K562 (cell line): ENCODE measurements at regions not wholly inside any gene's neighbourhood (a gene's known extent, or its start where the extent isn't known, plus 50 kb on each side); places are given as distances from the start of the nearest gene placed in this dataset.

ENCODE experiments used
- HDGF ChIP-seq: fragments of 450-650 bp; IDR thresholded peaks from 2 replicates; pipeline ENCODE4 v1.6.1; 2016
- HMGXB4 ChIP-seq: sonication (generic); formaldehyde crosslinking; IDR thresholded peaks from 2 replicates; pipeline ENCODE4 v1.8.1; 2023; ENCODE audit warnings: mild to moderate bottlenecking, missing genetic modification reagents

DNA sequence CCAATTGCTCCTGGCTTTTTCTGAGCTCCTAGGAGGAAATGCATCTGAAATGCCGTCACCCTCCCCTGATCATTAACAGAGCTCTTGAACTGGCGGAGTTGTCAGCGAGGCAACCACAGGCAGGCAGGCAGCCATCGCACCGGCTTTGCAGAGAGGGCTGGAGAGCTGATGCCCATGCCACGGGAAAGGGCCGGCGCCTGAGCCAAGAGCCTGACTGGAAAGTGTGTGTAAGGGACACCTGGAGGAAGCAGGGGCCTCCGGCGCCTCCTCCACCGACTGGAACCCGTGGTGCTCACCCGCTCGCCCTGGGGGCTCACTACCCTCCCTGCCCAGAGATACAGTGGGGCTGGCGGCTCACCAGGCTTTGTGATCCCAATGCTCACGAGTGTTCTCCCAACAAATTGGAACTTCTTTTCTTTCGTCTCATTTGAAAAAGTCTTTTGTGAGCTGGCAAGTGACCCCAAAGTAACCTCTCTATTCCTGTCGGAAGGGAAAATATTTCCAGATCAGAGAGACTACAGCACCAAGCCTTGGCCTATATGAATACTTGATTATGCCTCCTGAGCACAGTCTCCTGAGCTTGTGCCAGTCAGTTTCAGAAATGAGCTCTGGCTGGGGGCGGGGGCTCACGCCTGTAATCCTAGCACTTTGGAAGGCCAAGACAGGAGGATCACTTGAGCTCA is 97.7 kb upstream of the SLC25A33 start:
- no peak for TF ChIP-seq HDGF
- no peak for TF ChIP-seq HMGXB4 (CRISPR knock-in tag)
